ENCODE measurements at regions not wholly inside any gene's neighbourhood (a gene's known extent, or its start where the extent isn't known, plus 50 kb on each side); places are given as distances from the start of the nearest gene placed in this dataset.
"Not testable (repeated sequence)": the region's sequence is repeated elsewhere in the genome, so short reads cannot be mapped to it uniquely, and the experiment has no call there.

- DNase-seq (ENCODE audit: low read depth in 4 of 4, low spot score in 3 of 4), result not testable (repeated sequence)
These were observed 151.6 kb downstream of the CDRT15L2 start for GRCh38 chr17:20731131-20731530.

GRCh38 chr17:20733923-20734322 lies 154.4 kb downstream of the CDRT15L2 start:
- DNase-seq (ENCODE audit: low read depth in 4 of 4, low spot score in 3 of 4), result no peak

- DNase-seq (ENCODE audit: low read depth in 4 of 4, low spot score in 3 of 4), result no peak
These were observed 156.3 kb downstream of the CDRT15L2 start for GRCh38 chr17:20735796-20736195.

- not testable (repeated sequence) for DNase-seq (ENCODE audit: low read depth in 4 of 4, low spot score in 3 of 4)
These were observed 158.1 kb downstream of the CDRT15L2 start for GRCh38 chr17:20737636-20738035.

GRCh38 chr17:20771104-20771503 lies 191.6 kb downstream of the CDRT15L2 start:
- no peak for DNase-seq (ENCODE audit: low read depth in 4 of 4, low spot score in 3 of 4)

- no peak for DNase-seq (ENCODE audit: low read depth in 4 of 4, low spot score in 3 of 4)
These were observed 195.1 kb downstream of the CDRT15L2 start for GRCh38 chr17:20774472-20775135.

GRCh38 chr17:20775331-20775730 lies 195.8 kb downstream of the CDRT15L2 start:
- no peak for DNase-seq (ENCODE audit: low read depth in 4 of 4, low spot score in 3 of 4)

- DNase-seq (ENCODE audit: low read depth in 4 of 4, low spot score in 3 of 4), result no peak
These were observed 200.0 kb downstream of the CDRT15L2 start for GRCh38 chr17:20779521-20779920.

GRCh38 chr17:20781260-20781659 lies 201.7 kb downstream of the CDRT15L2 start:
- no peak for DNase-seq (ENCODE audit: low read depth in 4 of 4, low spot score in 3 of 4)

- not testable (repeated sequence) for DNase-seq (ENCODE audit: low read depth in 4 of 4, low spot score in 3 of 4)
These were observed 202.3 kb downstream of the CDRT15L2 start for GRCh38 chr17:20781869-20782268.

GRCh38 chr17:20783091-20783490 lies 203.6 kb downstream of the CDRT15L2 start:
- DNase-seq (ENCODE audit: low read depth in 4 of 4, low spot score in 3 of 4), result no peak

GRCh38 chr17:20784100-20784665 lies 204.7 kb downstream of the CDRT15L2 start:
- no peak for DNase-seq (ENCODE audit: low read depth in 4 of 4, low spot score in 3 of 4)

- DNase-seq (ENCODE audit: low read depth in 4 of 4, low spot score in 3 of 4), result no peak
These were observed 207.8 kb downstream of the CDRT15L2 start for GRCh38 chr17:20787281-20787680.

GRCh38 chr17:20791626-20792025 lies 212.1 kb downstream of the CDRT15L2 start:
- no peak for DNase-seq (ENCODE audit: low read depth in 4 of 4, low spot score in 3 of 4)

GRCh38 chr17:20794532-20794931 lies 215.0 kb downstream of the CDRT15L2 start:
- DNase-seq (ENCODE audit: low read depth in 4 of 4, low spot score in 3 of 4), result not testable (repeated sequence)

- no peak for DNase-seq (ENCODE audit: low read depth in 4 of 4, low spot score in 3 of 4)
These were observed 217.8 kb downstream of the CDRT15L2 start for GRCh38 chr17:20797292-20797691.

GRCh38 chr17:20800146-20800545 lies 220.6 kb downstream of the CDRT15L2 start:
- no peak for DNase-seq (ENCODE audit: low read depth in 4 of 4, low spot score in 3 of 4)

GRCh38 chr17:20805751-20806150 lies 226.2 kb downstream of the CDRT15L2 start:
- DNase-seq (ENCODE audit: low read depth in 4 of 4, low spot score in 3 of 4), result no peak

GRCh38 chr17:20807566-20807965 lies 228.0 kb downstream of the CDRT15L2 start:
- not testable (repeated sequence) for DNase-seq (ENCODE audit: low read depth in 4 of 4, low spot score in 3 of 4)

GRCh38 chr17:20815410-20815809 lies 227.4 kb downstream of the USP22 start:
- DNase-seq (ENCODE audit: low read depth in 4 of 4, low spot score in 3 of 4), result not testable (repeated sequence)

- DNase-seq (ENCODE audit: low read depth in 4 of 4, low spot score in 3 of 4), result no peak
These were observed 218.9 kb downstream of the USP22 start for GRCh38 chr17:20823905-20824304.

GRCh38 chr17:20825539-20825938 lies 217.3 kb downstream of the USP22 start:
- no peak for DNase-seq (ENCODE audit: low read depth in 4 of 4, low spot score in 3 of 4)

GRCh38 chr17:20840453-20840852 lies 202.4 kb downstream of the USP22 start:
- DNase-seq (ENCODE audit: low read depth in 4 of 4, low spot score in 3 of 4), result not testable (repeated sequence)

Measured in left renal pelvis (tissue), 4 donors.